GM19395 (cell line): ENCODE measurements at regions not wholly inside any gene's neighbourhood (a gene's known extent, or its start where the extent isn't known, plus 50 kb on each side); places are given as distances from the start of the nearest gene placed in this dataset.

Experiments
- ATAC-seq: cut with Tn5 transposase; IDR thresholded peaks from one replicate; pipeline ENCODE4 v1.9.1; 2021; ENCODE audit warnings: mild to moderate bottlenecking, moderate library complexity; ENCODE audit not compliant: unreplicated experiment

GRCh38 chr11:15483205-15483604, 368.5 kb downstream of the INSC start:
- ATAC-seq, result no peak

- no peak for ATAC-seq
Measured at GRCh38 chr11:15484398-15484797, 369.7 kb downstream of the INSC start.

GRCh38 chr11:15485432-15485831, 370.7 kb downstream of the INSC start:
- ATAC-seq, result no peak

- ATAC-seq, result no peak
Measured at GRCh38 chr11:15489281-15489680, 374.6 kb downstream of the INSC start.

GRCh38 chr11:15490535-15490934, 375.8 kb downstream of the INSC start:
- ATAC-seq, result no peak

GRCh38 chr11:15493066-15493465, 378.3 kb downstream of the INSC start:
- no peak for ATAC-seq

GRCh38 chr11:15493921-15494620, 379.3 kb downstream of the INSC start:
- no peak for ATAC-seq

GRCh38 chr11:15494740-15495139, 380.0 kb downstream of the INSC start:
- ATAC-seq, result no peak

GRCh38 chr11:15495462-15495861, 380.7 kb downstream of the INSC start:
- ATAC-seq, result no peak

GRCh38 chr11:15497366-15497765, 382.6 kb downstream of the INSC start:
- no peak for ATAC-seq

GRCh38 chr11:15499674-15500073, 385.0 kb downstream of the INSC start:
- no peak for ATAC-seq

- ATAC-seq, result no peak
Measured at GRCh38 chr11:15500643-15501042, 385.9 kb downstream of the INSC start.

GRCh38 chr11:15501566-15501965, 386.8 kb downstream of the INSC start:
- no peak for ATAC-seq

- no peak for ATAC-seq
Measured at GRCh38 chr11:15505155-15505554, 390.4 kb downstream of the INSC start.

- no peak for ATAC-seq
Measured at GRCh38 chr11:15507592-15507991, 392.9 kb downstream of the INSC start.

- no peak for ATAC-seq
Measured at GRCh38 chr11:15509082-15509481, 394.4 kb downstream of the INSC start.

GRCh38 chr11:15519124-15519791, 404.5 kb downstream of the INSC start:
- ATAC-seq, result peak; percentile 66

- no peak for ATAC-seq
Measured at GRCh38 chr11:15519911-15520310, 405.2 kb downstream of the INSC start.

- no peak for ATAC-seq
Measured at GRCh38 chr11:15523543-15523942, 408.8 kb downstream of the INSC start.

GRCh38 chr11:15525582-15525981, 410.9 kb downstream of the INSC start:
- no peak for ATAC-seq

- no peak for ATAC-seq
Measured at GRCh38 chr11:15526032-15526431, 411.3 kb downstream of the INSC start.

- ATAC-seq, result no peak
Measured at GRCh38 chr11:15526859-15527450, 412.2 kb downstream of the INSC start.
